NCI-H146 (cell line): ENCODE measurements at regions not wholly inside any gene's neighbourhood (a gene's known extent, or its start where the extent isn't known, plus 50 kb on each side); places are given as distances from the start of the nearest gene placed in this dataset.

ENCODE experiments used
- DNase-seq: peaks from one replicate; lab custom pipeline; 2025; lab: John Stamatoyannopoulos, UW

DNA sequence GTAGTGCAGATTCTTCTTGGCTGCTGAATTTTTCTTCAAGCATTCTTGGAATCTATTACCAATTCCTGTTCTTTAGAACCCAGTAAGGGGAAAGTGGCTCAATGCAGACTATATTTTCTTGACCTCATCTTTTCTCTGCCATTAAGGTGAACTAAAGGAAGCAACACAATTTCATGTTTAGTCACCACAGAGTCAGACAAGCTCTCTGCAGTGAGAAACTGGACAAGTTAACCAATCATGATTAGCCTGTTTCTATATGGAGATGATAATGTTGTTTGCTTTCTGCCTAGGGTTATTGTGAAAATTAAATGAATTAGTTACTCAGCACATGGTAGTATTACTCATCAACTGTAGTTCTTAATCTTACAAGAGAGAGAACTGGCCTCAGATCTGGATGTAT is 1075.1 kb downstream of the AGBL1 start:
- no peak for DNase-seq

DNA sequence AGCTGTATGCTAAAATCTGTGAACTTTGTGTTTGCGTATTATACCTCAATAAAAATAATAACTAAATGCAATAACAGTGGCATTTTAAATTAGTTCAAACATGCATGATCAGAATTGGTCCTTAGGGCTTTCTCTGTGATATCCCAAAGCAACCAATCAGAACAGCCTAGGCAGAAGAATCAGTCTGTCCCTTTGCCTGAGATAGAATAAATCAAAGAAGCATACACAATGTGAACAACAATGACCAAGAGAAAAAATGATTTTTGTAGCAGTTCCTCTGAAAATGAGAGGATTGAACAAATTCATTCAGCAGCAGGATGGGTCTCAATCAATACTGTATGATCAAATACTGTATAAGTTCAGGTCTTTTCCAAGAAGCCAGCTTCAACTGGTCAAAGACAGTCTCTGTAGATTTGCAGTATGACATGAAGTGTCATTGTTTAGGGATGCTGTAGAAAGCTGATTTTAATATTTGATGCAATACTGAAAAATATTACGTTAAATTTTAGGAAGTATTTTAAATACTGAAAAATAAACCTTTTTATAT is 1071.6 kb downstream of the AGBL1 start:
- no peak for DNase-seq

DNA sequence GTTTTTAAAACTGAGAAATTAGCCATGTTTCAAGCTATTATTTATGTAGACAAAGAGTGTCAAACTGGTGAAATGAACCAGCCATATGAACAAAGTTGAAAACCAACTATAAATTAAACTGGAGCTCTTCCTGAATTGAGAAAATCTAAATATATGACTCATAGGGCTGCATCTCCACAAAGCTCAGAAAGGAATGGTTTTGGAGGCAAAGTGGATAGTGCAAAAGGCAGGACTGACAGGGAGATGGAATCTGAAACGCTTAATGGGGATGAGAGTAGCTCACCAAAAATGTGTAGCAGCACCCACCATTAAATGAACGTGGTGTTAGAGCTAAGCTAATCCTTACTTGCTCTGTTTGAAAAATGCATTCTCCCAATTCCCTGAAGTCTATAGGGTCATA is 1066.0 kb downstream of the AGBL1 start:
- no peak for DNase-seq

DNA sequence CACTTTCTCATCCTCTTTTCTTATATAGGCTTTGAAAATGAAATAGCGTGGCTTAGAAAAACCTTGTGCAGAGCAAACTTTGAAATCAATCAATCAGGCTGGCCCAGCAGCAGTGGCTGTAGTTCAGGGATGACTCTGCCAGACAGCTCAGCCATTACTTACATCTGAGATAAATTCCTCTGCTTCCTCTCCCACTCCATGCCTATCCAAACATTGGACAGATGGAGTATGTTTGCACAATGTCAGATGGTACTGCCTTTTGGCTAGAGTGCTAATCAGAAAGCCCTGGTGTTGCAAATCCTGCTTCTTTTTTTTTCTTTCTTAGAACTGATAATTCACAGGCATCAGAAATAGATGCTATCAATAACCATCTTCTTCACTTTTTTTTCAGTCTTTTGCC is 1065.1 kb downstream of the AGBL1 start:
- no peak for DNase-seq

DNA sequence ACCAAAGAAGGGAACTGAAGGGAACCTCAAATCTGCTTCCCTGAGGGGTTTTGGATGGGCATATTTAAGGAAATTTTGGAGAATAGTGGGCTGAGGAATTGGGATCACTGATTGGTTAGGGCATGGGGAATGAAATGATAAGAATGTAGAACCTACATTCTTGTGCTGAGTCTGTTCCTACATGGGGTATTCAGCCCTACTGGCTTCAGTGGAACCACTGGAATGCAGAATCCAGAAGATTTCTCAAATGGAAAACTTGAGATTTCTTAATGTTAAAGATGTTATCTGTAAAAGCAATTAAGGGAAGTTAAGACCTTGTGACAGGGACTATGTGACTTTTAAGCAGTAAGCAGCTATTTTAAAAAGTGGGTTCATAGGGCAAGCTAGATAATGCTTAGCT is 1062.4 kb downstream of the AGBL1 start:
- no peak for DNase-seq

DNA sequence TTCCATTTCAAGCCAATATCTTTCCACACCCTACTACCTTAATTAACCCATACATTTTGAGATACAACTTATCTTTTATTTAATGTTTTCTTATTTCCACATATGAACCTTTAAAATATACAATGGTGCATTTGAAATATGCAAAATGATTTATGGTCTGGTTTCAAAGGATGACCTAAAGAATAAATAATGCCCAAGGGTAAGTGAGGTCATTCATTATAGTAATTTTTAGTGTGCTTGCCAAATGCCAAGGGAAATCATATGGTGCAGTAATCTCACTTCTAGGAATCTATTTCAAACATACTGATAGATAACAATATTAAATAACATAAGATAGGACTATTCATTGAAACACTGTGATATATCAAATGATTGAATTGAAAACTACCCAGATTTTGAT is 1055.4 kb downstream of the AGBL1 start:
- no peak for DNase-seq

DNA sequence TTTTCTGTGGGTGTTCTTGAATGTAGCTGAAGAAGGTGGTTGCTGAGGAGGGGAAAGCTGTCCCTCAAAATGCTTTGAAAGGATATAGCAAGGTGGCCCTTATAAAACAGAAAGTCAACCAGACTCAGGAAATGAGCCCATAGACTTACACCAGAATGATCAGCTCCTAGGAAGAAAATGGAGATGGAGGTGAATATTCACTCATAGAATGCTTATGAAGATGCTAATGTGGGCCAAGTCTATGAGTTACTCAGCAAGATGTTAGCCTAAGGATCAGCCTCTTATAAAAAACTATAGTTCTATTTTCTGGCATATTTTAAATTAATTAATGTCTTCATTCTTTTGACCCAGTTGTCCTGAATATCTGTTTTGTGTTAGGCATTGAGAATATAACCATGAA is 1054.0 kb downstream of the AGBL1 start:
- DNase-seq, result no peak

DNA sequence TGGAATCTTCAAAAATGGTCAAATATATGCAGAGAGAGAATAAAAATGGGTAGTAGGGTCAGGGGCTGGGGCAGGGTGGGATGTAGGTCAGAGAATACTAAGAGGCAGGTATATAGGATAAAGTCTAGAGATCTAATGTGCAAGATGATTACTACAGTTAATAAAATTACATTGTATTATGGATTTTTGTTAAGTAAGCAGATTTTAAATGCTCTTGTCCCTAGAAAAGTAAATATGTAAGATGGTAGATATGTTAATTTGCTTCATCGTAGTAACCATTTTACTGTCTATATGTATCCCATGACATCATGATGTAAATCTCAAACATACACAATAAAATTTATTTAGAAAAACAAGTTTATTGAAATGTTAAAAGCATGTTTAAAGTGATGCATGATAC is 1051.4 kb downstream of the AGBL1 start:
- DNase-seq, result no peak

DNA sequence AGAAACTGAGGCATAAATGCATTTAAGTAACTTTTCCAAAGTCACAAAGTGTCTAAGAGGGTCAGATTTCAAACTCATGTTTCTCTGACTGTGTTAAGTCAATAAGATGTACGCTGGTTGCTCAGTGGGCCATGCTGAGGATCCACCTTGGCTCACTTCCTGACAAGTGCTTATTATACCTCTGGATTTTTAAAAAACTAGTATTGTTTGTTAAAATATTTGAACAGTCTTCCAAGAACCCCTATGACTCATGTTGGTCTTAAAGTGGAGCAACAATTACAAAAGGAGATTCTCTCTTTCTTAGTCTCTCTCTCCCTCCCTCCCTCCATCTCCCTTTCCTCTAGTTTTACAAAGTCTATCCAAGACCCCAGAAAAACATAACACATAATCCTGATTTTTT is 1050.2 kb downstream of the AGBL1 start:
- DNase-seq, result no peak

DNA sequence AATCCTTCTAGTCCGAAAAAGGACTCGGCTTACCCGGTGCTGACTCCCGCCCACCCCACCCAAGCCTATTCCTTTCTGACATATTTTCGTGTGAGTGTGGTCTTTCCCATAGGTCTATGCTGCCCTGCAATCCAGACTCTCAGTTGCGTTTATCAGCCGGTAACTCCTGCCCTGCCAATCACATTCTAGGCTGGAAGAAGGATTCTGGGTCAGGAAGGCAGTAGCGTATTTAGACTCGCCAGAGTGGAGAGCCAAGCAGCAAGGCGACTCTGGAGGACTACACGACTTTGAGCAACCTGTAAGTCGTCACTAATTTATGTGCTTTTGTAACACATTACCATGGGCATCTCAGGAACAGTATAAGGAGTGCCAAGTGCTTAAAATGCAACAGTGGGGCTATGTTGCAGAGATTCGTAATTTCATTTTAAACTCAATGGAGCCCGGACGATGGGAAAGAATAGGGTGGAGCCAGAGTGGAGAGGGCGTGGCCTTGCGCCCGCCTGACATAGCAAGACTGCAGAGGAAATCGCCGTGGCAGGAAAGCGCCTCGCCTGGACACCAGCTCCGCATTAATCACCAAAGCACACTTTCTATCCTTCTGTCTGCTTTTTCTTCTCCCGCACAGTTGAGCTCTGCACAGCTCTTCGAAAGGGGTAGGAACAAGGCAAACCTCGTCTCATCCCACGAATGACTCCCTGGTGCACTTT is 1044.2 kb downstream of the AGBL1 start:
- DNase-seq, result peak; percentile 11

DNA sequence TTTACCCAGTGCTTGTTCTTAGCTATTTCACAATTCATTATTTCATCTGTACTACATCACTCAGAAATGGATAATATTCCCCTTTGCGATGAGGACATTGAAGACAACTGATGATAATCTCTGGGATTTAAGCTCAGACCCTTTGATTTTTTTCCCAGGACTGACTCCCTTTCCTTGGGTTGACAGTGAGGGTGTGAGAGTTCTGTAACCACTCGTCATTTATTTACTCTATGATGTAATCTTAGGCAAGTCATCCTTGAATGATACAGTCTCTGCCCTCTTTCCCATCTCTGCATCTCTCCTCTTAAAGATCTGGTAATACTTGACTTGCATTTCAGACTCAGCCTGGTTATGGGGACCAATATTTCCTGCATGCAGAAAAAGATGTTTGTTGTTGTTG is 1041.7 kb downstream of the AGBL1 start:
- no peak for DNase-seq

DNA sequence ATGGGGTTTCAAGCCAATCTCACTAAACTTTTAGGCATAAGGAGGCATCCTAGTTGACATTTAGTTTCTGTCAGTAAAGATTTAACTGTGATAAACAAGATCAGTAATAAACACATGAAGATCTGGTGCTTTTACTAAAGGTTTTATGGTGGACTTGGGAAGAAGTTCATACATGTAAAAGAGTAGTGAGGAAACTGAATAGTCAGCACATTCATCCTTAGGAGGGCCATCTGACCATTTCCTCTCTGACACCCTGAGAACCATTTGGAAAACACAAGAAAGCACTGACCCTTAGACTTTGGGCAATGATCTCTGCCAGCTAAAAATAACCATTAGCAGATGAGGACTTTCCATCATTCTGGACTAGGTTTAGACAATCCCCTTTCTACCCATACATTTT is 1040.9 kb downstream of the AGBL1 start:
- DNase-seq, result no peak

DNA sequence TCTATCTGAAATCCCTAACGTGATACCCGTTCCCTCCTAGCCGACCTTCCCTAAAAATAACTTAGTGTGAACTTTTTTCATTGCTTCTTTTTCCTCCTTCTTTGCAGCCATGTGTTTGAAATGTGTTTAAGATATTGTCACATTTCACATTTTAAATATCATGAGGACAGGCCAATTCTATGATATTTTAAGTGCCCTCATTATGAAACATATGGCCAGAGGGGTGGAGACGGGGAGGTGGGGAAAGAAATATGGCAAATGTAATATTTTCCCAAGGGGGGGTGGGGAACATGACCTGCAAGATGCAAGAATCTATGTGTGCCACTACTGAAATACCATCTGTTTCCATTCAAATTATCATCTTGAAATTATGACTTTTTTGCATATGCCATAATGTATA is 1039.2 kb downstream of the AGBL1 start:
- no peak for DNase-seq

DNA sequence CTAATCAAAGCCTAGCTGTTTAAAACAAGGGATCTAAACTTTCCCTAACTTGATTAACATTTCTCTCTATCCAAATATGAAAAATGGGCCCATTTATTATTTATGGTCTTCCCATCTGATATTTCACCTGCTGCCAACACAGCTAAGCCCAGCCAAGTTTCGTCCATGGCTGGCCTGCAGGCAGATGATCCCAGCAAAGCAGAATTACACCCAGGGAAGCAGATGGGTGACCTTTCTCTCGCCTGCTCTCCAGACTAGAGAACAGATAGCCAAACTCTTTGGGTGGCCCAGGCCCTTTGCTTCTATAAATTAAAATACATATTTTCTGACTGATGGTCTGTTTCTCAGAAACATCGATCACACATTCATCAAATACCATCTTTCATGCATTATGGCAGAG is 1038.8 kb downstream of the AGBL1 start:
- DNase-seq, result no peak

DNA sequence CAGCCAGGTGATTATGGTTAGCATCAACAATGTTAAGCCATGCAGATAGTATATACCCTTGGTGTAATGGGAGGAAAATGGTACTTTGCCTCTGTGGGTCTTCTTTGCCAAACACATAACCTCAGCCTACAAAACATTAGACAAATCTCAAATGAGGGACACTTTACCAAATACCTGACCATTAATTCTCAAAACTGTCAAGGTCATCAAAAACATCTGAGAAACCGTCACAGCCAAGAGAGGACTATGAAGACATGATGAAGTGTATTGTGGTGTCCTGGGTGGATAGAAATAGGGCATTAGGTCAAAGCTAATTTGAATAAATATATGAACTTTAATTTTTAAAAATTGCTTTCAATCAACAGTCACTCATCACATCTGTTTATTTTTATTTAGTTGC is 1036.1 kb downstream of the AGBL1 start:
- no peak for DNase-seq

DNA sequence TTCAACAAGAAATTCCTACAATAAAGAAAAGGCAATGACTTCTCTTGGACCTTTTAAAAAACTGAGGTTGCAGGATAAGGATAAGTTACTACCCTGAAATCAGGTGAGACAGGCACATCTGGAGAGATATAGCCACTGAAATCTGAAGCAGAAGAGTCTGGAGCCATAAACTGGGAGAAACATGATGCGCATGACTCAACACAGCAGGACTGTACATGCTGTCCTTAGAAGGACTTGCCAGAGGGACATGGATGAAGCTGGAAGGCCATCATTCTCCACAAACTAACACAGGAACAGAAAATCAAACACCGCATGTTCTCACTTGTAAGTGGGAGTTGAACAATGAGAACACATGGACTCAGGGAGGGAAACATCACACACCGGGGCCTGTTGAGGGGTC is 1020.2 kb downstream of the AGBL1 start:
- DNase-seq, result no peak

DNA sequence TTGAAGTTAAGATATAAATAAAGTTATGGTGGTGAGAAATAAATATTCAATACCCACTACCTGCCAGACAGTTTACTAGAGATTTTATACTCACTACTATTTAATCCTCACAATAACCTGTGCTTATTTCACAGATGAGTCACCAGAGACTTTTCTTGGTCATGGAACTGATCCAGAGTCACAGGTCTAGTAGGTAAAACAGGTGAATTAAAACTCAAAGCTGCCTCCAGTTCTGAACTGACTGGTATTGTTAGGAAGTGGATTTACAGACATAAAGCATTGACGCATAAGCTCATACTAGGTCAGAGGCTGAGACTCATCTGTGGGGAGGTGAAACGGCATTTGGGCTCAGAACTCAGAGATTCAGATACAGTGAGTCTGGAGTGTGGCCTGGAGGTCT is 1009.9 kb downstream of the AGBL1 start:
- no peak for DNase-seq

DNA sequence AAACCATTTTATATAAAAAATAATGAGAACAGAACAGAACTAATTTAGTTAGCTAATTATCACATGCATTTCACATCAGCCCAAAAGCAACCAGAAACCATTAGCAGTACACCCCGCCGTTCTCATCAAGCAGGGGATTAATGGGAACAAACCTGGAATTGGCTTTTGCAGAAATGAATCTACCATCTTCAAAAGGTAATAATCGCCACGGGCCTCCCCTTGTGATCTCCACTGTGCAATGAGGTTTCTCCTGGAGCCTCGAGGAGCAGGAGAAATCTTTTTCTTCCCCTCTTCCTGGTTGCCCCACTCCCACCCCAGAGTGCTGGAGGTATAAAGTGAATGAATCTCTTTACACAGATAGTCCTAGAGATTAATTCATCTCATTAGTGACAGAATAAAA is 1003.5 kb downstream of the AGBL1 start:
- no peak for DNase-seq

DNA sequence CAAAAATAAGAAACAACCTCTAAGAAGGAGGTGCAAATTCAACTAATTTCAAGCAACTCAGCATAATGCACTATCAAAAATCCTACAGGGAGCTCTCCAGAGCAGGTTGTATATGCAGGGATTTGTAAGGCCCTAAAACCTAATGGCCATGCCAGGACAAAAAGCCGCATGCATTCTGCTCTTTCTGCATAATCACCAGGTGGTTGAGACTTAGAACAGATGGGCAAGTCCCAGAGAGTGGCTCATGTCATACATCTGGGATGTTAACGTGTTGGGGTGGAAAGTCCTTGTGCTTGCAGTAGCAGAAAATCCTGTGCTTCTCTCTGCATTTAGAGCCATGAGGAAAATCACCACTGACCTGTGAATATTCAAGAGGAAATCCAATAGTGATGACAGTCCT is 1002.9 kb downstream of the AGBL1 start:
- no peak for DNase-seq

DNA sequence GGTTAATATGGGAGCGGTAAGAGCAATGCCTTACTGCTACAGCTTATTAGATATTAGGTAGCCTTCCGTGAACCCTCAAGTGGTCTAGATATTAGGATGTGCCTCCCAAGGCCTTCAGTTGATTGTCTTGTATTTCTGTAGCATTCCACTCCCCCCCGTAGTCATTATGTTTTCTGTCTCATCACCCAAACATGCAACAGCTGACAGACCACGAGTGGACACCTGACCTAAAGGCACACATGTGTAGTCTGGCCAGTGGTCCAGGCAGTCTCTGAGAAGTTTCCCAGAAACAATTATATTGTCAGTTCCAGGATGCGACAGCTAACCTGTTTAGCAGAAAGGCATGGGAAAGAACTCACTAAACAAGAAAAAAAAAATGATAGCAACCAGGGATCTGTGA is 1000.9 kb downstream of the AGBL1 start:
- no peak for DNase-seq
